GM21786 (cell line): ENCODE measurements at regions not wholly inside any gene's neighbourhood (a gene's known extent, or its start where the extent isn't known, plus 50 kb on each side); places are given as distances from the start of the nearest gene placed in this dataset.

Source experiments
- ATAC-seq: cut with Tn5 transposase; IDR thresholded peaks from one replicate; pipeline ENCODE4 v1.9.1; 2021; ENCODE audit not compliant: unreplicated experiment

GRCh38 chr4:186018261-186018660, 50.7 kb upstream of the TLR3 start:
- no peak for ATAC-seq

DNA sequence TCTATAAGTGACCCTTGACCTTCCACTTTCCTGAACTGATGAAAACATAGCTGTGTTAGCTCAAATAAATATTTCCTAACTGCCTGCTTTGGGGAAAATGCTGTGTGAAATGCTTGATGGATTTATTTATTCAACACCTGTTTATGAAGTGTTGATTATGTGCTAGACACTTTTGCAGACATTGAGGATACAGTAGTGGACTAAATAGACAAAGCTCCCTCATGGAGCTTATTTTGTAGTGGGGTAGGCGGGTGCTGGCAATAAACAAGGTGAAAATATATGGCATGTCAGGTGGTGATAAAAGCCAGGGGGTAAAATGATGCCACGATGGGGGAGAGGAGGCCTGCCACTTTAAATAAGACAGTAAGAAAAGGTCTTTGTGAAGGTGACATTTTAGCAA, 50.2 kb upstream of the TLR3 start:
- no peak for ATAC-seq
